AG09309 (cell line): ENCODE measurements at regions not wholly inside any gene's neighbourhood (a gene's known extent, or its start where the extent isn't known, plus 50 kb on each side); places are given as distances from the start of the nearest gene placed in this dataset.
"Not testable (repeated sequence)": the region's sequence is repeated elsewhere in the genome, so short reads cannot be mapped to it uniquely, and the experiment has no call there.

Source experiments
- DNase-seq: peaks from one replicate; pipeline ENCODE4 v3.0.0-alpha.2; 2010; ENCODE audit warnings: low read depth
- H3K4me3 ChIP-seq: 2 replicates; pipeline ENCODE4 v1.5.1; 2011; ENCODE audit warnings: mild to moderate bottlenecking, low read depth, low read length, moderate library complexity; ENCODE audit not compliant: control insufficient read depth
- TF ChIP-seq, protein P1 (sequence below): IDR thresholded peaks from 2 replicates; pipeline ENCODE4 v1.5.1; 2011; ENCODE audit warnings: mild to moderate bottlenecking, low read depth, low read length, inconsistent platforms; ENCODE audit not compliant: insufficient read depth, control insufficient read depth; ENCODE audit errors: missing control alignments

DNA sequence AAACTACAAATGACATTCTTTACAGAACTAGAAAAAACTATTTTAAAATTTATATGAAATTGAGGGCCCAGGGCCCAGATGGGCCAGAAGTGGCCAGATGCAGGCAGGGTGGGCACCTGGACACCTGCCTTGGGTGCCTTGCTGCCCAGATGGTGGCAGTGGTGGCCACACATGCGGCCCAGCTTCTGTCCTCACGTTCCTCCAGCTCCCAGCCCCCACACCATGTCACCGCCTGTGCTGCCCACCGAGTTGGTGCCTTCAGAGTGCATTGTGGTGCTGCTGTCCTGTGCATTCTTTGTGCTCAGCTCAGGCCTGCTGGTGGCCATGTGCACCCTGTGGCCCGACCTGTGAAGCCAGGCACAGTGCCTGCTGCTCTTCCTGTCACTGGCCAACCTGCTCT is 216.8 kb upstream of the CXADR start:
- no peak for DNase-seq
- TF ChIP-seq, protein P1, sequence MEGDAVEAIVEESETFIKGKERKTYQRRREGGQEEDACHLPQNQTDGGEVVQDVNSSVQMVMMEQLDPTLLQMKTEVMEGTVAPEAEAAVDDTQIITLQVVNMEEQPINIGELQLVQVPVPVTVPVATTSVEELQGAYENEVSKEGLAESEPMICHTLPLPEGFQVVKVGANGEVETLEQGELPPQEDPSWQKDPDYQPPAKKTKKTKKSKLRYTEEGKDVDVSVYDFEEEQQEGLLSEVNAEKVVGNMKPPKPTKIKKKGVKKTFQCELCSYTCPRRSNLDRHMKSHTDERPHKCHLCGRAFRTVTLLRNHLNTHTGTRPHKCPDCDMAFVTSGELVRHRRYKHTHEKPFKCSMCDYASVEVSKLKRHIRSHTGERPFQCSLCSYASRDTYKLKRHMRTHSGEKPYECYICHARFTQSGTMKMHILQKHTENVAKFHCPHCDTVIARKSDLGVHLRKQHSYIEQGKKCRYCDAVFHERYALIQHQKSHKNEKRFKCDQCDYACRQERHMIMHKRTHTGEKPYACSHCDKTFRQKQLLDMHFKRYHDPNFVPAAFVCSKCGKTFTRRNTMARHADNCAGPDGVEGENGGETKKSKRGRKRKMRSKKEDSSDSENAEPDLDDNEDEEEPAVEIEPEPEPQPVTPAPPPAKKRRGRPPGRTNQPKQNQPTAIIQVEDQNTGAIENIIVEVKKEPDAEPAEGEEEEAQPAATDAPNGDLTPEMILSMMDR, result no peak
- no peak overlapping the region for H3K4me3 ChIP-seq

DNA sequence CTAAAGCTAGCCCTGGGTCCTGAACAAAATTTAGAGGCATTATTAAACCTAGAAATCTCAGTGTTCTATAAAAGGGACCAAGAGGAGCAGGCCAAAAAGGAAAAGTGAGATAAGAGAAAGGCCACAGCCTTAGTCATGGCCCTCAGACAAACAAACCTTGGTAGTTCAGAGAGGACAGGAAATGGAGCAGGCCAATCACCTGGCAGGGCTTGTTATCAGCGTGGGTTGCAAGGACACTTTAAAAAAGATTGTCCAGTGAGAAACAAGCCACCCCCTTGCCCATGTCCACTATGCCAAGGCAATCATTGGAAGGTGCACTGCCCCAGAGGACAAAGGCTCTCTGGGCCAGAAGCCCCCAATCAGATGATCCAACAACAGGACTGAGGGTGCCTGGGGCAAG is 213.3 kb upstream of the CXADR start:
- not testable (repeated sequence) for DNase-seq, H3K4me3 ChIP-seq

DNA sequence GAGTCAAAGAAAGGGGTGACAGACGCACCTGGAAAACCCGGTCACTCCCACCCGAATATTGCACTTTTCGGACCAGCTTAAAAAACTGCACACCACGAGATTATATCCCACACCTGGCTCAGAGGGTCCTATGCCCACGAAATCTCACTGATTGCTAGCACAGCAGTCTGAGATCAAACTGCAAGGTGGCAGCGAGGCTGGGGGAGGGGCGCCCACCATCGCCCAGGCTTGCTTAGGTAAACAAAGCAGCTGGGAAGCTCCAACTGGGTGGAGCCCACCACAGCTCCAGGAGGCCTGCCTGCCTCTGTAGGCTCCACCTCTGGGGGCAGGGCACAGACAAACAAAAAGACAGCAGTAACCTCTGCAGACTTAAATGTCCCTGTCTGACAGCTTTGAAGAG is 185.1 kb upstream of the CXADR start:
- not testable (repeated sequence) for DNase-seq, H3K4me3 ChIP-seq

DNA sequence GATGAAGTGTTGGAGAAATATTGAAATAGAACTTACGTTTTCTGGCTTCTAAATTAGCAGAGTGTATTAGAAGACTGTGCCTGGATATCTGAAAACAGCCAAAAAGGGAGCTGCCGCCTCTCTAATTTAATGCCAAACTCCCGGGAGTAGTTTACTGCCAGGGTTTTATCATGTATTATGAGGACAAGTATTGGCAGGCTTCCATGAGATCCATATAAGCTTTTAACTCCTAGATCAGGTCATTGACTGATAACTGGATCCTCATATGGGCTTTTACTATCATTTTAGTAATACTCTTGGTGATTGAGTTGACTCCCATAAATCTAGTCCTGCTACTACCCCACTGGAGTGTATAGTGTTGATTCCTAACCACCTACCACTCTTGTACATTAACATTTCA is 178.4 kb upstream of the CXADR start:
- no peak for DNase-seq
- H3K4me3 ChIP-seq, result no peak overlapping the region
- TF ChIP-seq, protein P1, result no peak

DNA sequence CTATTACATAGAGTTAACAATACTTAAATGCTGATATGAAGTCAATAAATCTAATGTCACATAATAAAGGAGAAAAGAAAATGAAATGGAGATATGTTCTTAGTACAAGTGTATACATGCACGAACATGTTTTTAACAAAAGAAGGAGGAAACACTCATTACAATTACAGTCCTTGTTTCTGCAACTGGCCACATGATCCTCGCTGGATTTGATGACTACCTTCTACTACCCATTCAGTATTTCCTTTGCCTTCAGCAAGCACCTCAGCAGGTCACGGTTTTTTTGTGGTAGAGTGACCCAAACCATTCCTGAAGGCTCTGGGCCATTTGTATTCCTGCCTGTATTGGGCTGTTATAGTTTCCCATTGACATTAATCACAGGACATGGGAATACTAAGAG is 172.8 kb upstream of the CXADR start:
- no peak overlapping the region for H3K4me3 ChIP-seq
- DNase-seq, result no peak
- TF ChIP-seq, protein P1, result no peak

DNA sequence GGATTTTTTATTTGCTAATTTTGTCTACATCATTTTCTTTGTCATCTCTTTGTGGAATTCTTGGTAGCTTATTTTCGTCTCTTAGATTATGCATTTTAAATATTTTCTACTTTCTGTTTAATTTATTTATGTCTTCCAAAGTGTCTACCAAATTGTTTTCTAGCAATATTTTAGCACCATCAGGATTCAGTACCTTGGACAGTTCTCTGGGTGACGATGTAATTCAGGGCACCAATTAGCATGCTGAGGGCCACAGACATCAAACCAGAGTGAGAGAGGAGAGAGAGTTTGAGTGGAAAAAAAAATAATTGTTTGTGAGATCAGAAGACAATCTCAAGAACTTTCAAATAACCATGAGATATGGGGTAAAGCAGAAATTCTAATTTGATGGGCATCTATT is 169.8 kb upstream of the CXADR start:
- no peak overlapping the region for H3K4me3 ChIP-seq
- TF ChIP-seq, protein P1, result no peak
- DNase-seq, result no peak

DNA sequence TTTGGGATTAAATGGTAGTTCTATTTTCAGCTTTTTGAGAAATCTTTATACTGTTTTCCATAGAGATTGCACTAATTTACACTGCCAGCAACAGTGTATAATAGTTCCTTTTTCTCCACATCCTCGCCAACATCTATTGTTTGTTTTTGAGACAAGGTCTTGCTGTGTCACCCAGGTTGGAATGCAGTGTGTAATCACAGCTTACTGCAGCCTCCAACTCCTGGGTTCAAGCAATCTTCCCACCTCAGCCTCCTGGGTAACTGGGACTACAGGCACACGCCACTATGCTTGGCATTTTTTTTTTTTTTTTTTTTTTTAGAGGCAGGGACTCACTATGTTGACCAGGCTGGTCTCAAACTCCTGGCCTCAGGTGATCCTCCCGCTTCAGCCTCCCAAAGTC is 164.5 kb upstream of the CXADR start:
- no peak for DNase-seq
- no peak overlapping the region for H3K4me3 ChIP-seq
- TF ChIP-seq, protein P1, result no peak

DNA sequence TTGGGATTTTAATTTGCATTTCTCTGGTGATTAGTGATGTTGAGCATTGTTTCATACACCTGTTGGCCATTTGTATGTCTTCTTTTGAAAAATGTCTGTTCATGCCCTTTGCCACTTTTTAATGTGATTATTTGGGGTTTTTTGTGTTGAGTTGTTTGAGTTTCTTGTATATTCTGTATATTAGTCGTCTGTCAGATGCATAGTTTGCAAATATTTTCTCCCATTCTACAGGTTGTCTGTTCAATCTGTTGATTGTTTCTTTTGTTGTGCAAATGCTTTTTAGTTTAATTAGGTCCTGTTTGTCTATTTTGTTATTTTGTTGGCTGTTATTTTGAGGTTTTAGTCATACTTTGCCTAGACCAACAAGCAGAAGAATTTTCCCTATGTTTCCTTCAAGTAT is 164.0 kb upstream of the CXADR start:
- no peak overlapping the region for H3K4me3 ChIP-seq
- TF ChIP-seq, protein P1, result no peak
- DNase-seq, result no peak
